NCI-H82 (cell line): ENCODE measurements at regions not wholly inside any gene's neighbourhood (a gene's known extent, or its start where the extent isn't known, plus 50 kb on each side); places are given as distances from the start of the nearest gene placed in this dataset.
"Not testable (repeated sequence)": the region's sequence is repeated elsewhere in the genome, so short reads cannot be mapped to it uniquely, and the experiment has no call there.

ENCODE experiments used
- DNase-seq: peaks from one replicate; lab custom pipeline; 2025; lab: John Stamatoyannopoulos, UW

DNA sequence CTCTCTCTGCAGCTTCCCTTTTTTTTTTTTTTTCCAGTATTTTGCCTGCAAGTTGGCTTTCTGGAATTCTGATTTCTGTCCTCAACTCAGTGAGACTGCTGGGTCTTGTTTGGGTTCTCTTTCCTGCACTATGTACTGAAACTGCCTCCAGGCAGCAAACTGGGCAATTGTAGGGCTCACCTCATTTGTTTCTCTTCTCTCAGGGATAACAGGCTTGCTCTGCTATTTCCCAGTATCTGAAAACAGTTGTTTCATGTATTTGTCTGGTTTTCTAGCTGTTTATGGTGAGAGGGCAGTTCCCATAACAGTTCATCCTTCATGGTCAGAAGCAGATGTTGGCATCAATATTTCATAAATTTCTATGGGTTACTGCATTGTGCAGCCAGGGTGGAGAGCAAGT, 206.0 kb downstream of the CYRIA start:
- no peak for DNase-seq

DNA sequence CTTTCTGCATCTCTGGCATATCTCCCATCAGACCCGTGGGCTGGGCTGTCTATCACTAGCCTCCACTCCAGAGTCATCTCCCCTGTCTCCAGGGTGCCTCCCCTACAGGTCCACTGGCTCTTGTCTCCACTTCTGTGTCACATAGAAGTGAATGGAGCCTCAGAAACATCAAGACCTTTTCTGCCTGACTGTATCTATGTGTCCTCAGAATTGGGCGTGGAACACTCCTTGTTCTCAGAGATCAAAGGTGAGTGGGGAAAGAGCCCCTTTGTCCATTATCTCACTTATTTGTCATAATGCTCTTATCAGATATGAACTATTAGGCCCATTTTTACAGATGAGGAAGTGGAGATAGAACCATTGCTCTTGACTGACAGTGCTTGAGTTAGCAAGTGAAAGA, 211.0 kb downstream of the CYRIA start:
- DNase-seq, result no peak

DNA sequence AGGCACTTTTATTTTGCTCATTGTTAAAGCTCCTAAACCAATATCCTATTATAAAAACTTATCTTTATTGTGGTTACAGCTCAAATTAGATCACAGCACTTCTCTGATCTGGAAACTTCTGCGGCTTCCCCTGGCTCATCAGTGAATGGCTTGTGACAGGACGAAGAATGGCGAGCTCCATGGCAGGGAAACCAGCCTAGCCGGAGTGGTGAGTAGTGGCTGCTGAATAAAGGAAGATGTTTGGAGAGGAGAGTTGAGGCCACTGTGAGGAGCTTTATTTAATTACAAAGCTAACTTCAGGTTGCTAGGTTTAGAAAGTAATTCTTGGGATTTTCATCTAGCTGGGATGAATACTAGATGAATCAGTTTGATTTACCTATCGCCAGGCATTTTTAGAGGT, 213.5 kb downstream of the CYRIA start:
- no peak for DNase-seq

DNA sequence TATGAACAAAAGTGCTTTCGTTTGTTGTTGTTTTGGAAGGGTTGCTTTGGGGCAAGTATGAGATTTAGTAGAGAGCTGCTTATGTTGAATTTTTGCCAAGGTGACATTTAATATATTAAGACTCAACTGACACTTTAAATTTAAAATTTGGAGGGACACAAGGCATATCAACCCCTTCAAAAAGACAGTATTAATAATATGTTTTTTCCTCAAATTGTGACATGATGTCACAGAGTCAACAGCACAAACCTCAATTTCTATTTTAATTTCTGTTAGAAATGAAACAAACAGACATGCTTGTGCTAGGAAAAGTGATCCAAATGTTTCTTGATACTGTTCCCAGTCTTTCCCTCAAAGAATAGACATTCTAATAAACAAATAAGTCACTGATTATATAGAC, 218.9 kb downstream of the CYRIA start:
- no peak for DNase-seq

DNA sequence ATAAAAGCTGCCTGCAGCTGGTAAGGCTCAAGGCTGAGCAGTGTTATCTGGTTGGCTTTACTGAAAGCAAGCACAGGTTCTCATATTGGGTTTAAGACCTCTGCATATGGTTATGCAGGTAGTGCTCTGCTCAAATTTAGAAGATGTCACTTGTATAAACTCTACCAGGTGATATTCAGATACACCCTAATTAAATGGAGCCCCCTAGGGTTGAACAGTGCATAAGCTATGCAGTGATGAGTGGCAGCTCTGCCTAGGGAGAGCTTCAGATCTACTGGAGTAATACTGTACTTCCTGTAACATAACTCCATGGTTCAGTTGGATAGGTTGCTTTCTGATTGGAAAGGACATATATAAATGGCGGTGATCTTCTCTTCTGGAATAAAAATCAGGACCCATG, 222.7 kb downstream of the CYRIA start:
- DNase-seq, result no peak

DNA sequence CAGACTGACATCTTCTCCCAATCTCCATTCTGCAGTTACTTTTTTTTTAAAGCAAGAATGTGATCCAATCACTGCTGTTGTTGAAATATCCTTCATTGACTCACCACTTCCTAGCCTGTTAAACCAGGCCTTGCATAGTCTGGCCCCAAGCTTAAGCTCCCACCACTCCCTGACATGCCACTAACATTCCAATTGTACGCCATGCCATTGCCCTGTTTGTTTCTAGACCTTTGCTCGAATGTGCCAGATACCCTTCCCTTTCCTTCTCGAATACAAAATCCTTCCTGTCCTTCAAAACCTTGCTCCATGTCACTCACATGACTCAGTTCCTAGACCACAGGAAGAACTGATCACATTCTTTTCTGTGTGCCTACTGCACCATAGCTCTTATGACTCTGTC, 224.2 kb downstream of the CYRIA start:
- DNase-seq, result no peak

DNA sequence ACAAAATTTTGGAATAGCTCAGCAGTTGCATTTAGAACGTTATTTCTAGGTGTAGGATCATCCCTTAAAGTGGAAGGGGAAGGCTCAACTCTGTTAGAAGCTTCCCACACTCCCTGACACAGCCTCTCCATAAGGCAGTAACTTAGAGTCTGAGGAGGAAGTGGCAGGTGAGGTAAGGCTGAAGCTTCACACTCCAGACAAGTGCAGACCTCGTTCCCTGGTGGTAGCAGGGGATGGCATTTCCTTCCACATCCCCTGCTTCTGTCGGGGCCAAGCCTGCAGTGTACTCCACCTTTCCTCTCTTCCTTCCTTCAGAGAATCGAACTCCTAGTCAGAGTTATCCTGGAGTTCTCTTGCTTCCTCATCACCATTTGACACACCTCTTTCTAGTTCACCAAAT, 224.7 kb downstream of the CYRIA start:
- no peak for DNase-seq

DNA sequence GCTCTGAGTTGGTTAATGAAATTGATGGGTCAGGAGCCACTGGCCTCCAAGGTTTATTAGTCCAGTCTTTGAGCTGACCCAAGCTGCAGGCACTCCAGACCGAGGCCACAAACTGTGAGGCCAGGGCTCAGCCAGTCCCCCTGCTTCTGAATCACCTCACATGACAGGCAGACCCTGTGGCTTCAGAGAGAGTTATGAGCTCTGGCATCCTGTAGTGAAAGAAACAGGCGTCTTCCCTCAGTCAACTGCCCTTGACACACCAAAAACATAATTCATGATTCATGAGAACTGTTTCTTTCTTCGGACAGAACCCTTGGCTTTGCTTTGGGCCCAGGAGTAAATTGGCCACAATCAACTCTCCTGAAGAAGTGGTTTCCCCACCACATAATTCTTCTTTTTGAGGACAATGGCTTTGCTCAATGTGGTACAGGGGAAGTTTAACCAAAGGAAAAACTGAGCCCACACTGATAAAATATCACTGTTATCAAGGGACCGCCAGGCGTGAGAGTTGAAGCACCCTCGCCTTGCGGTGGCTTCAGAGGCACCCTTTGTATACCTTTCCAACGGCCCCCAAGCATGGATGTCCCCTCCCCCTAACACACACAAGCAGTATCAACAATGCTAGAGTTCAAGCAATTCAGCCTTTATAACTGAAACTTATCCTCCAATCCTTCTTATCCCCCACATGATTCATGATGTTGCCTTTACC, 226.9 kb downstream of the CYRIA start:
- DNase-seq, result no peak

DNA sequence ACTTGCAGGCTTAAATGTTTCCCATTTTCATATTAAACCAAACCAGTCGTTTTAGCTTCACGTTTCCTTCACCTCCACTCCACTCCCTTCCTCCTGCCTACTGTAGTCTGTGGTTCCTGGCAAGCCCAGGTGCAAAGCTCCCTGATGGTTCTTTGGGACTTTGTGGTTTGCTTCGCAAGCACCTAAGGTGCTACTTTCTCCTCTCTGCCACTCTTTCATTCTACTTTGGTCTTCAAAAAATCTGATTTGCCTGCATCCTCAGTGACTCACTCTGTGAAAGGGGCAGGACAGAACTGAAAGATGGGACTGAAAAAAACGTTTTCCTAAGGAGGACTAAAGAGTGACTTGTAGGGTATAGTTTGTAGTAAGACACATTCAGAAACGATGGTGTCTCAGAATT, 228.4 kb downstream of the CYRIA start:
- no peak for DNase-seq

DNA sequence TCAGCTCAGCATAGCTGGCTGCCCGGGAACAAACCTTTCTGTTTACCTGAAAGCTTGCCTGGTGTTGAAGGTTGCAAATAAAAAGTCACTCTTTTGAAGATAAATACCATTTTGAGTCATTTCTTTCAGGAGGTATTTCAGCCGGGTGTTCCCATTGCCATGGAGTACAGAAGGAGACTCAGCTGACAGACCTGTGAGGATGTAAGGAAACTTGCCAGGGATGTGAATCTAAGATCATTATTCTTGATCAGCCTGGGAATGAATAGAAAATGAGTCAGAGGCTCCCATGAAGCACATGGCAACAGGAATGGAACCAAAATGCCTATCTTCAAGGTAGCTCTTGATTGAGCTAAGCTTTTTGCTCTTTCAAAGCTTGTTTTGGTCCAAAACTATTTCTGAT, 231.2 kb downstream of the CYRIA start:
- no peak for DNase-seq

DNA sequence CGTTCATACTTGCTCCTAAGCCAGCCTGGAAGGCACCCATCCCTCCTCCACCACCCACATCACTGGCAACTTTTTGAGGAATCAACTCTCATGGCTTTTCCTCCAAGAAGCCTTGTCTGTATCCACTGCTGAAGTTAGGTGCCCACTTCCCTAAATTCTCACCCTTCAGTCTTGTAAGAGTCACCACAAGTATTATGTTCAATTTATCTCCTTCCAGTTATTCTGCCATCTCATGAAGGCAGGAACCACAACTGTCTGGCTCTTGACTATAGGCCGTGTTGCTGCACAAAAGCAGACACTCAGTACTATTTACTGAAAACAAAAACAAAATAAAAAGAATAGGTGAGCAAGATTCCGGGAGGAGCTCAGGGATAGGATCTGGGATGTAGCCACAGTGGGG, 234.8 kb downstream of the CYRIA start:
- no peak for DNase-seq

DNA sequence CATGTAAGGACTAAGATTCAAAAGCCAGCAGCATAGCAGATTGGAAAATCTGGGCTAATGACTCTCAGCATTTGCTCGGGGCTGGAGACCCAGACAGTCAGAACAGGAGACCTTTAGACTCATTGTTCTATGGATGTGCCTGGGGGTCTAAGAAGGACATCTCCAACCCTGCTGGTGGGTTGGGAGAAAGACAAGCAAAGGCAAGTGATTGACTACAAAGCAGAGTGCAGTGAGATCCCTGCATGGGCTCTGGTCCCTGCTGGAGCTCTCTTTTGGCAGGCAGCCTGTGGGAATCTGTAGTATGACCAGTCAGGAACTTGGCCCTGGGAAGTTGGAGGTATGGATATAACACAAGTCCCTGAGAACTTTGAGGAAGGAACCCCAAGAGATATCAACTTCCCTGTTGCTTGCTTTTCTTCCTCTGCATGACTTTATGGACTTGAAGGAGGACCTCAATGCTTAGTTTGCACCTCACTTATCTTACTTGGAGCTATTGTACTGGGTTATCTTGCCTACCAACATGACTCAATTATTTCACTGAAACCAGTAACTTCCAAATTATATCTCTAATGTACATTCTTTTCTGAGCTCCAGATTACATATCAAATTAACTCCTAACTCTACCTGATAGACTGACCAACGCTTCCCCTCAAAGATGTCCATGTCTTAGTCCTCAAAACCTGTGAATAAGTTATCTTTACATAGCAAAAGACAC, 236.0 kb downstream of the CYRIA start:
- DNase-seq, result no peak

DNA sequence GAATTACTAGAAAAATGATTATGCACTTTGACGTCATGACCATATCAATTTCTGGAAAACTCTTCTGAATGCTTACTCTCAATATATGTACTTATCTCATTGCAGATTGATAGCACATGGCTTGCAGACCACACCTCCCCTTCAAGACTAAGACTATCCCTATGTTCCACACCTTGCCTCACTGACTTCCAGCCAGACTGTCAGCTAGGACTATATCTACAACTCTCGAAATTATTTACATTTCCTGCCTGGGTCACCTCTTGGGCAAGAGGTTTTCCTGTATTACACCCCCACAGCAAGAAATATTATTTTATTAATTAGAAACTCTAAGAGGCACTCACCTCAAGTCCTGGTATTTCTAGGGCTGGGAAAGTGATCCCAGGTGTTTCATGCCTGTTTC, 236.6 kb downstream of the CYRIA start:
- no peak for DNase-seq

DNA sequence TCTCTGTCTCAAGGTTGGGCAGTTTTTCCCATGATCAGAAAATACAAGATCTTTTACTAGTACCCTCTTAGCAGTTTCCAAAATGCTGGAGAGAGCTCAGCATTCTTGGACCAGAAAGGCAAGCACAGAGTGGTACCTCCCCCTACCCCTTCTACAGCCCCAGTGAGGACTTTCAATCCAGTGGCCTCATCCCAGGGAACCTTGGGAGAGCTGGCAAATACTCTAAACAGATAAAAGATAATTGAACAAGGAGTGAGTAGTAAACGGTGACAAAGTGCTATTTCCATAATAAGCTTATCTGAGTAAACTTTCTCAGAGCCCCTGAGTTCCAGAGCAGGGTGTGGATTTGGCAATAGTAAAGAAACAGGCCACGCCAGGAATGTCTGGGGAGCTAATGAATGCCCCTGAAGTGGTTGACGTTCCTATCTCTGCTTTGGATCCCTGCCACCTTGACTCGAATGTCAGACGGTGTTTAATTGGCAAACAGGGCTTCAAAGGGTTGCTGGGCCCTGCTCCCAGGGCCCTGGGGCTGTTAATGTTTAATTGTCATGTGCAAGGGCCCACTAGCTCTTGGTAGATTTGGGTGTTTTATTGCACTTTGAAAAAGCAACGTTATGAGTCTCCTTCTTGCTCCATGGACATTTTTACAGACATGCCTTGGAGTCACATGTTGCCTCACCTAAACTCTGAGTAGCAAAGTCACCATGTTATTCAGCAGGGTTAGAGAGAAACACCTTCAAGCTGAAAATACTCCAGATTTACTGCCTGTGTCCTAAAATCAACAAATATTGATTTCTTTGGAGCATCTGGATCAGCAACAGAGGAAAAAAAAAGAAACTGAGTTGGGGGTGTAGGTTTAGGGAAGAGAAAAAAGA, 239.9 kb downstream of the CYRIA start:
- DNase-seq, result no peak

DNA sequence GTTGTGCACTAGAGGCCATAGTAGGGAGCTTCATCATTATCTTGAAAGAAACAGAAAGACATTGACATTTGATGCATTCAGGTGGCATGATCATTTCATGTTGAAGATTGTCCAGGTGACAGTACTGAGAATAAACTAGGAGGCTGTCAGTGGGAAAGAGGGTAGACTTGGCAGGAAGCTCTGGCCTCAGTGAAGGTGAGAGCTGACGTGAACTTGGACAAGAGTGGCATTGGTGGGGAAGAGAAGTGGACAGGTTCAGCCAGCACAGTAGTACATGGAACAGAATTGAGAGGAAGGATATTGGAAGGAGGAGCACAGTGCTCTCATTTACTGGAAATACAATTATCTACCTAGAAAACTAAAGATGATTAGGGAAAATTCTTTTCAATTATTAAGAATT, 245.2 kb downstream of the CYRIA start:
- no peak for DNase-seq

DNA sequence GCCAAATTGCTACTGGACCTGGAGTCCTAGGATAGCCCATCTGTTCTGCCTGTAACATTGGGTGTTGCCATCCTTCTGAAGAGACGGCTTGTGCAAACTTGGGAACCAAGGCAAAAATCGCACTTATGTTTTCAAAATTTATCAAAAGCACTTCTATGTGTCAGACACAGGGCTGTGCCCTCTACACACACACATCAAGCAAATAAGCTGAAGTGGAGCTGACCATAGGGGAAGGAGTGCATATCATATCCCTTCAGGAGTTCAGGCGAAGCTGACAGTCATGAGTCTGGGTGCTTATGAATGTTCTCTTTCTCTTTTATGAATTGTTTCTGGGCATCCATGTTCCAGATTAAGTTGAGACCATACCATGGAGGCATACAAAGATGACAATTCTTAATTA, 247.9 kb downstream of the CYRIA start:
- DNase-seq, result no peak

DNA sequence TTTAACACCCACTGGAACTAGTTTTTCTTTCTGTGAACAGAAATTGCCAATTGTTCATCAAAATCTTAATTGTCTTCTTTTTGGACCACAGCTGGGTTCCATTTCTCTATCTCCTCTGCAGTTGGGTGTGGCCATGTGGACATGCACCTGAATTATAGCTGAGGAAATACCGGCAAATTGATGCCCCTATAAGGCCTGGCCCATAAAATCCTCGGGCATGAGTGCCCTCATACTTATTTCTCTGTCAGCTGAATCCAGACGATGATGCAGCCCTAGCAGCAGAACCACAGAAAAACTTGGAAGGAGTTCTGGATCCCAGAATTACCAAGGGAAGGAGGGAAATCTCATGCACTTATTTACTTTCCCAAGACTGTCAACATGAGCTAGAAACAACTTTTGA, 249.0 kb downstream of the CYRIA start:
- no peak for DNase-seq

DNA sequence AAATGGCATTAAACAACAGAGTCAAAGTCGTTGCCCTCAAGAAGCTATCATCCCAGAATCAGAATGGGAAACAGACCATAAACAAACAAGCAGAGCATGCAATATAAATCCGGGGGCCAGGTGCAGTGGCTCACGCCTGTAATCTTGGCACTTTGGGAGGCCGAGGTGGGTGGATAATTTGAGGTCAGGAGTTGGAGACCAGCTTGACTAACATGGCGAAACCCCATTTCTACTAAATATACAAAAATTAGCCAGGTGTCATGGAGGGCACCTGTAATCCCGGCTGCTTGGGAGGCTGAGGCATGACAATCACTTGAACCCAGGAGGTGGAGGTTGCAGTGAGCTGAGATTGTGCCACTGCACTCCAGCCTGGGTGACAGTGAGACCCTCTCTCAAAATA, 249.8 kb downstream of the CYRIA start:
- DNase-seq, result not testable (repeated sequence)

DNA sequence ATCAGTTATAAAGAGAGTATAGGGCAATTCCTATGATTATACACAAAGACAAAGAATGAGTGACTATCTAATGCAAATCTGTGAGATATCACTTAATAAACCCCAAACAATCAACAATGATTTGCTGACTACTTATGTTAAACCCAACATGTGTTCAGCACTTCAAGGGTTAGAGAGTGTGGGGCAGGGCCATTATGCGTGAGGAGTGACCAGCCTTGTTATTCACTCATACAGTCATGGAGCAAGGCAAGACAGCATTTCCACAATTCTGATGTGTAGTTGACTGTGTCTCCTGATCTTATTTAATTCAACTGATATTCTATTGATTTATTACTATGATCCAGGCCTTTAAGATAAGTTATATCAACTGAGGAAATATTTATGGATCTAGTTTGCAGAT, 251.7 kb downstream of the CYRIA start:
- no peak for DNase-seq

DNA sequence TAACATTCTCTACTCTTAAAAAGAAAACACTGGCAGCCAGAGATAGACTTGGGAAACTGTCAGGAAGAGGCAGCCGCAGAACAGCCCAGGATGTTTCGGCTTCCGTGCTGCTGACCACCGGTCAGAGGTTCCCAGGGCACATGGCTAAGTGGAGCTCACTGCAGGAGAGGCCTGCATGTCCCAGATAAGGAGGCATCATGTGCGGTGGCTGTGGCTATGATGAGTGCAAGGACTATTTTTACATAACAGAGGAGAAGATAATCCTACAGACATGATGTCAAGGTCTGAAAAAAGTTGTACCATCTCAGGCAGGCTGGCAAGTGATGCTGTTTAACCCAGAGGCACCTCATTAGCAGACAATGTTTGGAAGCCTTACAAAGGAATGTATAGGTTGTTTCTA, 252.3 kb downstream of the CYRIA start:
- DNase-seq, result no peak

DNA sequence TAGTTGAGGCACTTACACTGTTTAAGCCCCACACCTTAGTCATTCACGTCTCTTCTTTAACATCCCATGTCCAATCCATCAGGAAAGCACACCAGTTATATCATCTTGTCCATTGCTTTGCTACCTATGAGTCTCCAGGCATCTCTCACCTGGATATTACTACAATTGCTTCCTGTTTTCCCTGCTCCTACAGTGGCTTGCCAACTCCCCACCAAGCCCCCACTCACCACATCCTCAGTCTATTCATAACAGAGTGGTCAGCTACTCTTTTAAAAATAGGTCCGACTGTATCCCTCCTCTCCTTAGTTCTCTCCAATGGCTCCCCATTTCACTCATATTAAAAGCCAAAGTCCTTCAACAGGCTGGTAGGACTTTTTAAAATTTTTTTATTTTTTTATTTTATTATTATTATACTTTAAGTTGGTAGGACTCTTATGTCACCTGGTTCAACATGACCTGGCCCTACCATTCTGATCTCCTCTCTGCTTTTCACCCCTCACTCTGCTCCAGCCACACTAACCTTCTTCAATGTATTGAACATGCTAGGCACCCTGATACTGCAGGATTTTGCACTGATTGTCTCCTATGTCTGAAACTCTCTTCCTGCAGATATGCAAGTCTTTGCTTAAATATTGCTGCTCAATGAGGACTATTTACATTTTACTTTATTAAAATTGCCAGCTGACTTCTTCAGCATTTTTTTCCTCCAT, 253.2 kb downstream of the CYRIA start:
- no peak for DNase-seq

DNA sequence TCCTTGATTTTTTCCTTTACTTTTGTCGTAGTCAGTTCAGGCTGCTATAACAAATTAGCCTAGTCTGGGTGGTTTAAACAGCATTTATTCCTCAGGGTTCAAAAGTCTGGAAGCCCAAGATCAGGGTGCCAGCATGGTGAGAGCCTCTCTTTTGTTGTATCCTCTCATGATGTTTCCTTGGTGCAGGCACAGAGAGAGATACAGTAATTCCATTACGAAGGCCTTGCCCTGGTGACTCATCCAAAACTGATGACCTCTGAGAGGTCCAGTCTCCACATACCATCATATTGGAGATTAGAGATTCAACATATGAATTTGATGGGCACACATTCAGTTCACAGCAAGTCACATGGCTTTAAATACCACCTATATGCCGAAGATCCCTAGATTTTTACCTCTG, 253.8 kb downstream of the CYRIA start:
- DNase-seq, result no peak
